Endothelial cell of umbilical vein (primary cell): ENCODE measurements at regions not wholly inside any gene's neighbourhood (a gene's known extent, or its start where the extent isn't known, plus 50 kb on each side); places are given as distances from the start of the nearest gene placed in this dataset.

Source experiments
- BruUV-seq: library from RNA; stranded (reverse); fragments of 400-500 nt; replicated peaks from 2 replicates; lab custom pipeline; 2021; lab: Mats Ljungman, UMichigan
- CTCF ChIA-PET: fragments of 300-600, 350-600 bp; sonication (Branson Sonifier 250); formaldehyde crosslinking; loops from one replicate; lab custom pipeline; 2021; ENCODE audit warnings: antibody characterized with exemption, inconsistent platforms; lab: Charles Lee
- POLR2A ChIA-PET: fragments of 300-600, 350-600 bp; sonication (Branson Sonifier 250); formaldehyde crosslinking; loops from one replicate; lab custom pipeline; 2021; ENCODE audit warnings: antibody characterized with exemption, inconsistent platforms; lab: Charles Lee
- DNase-seq: peaks from one replicate; pipeline ENCODE4 v3.0.0-alpha.2; 2011; ENCODE audit warnings: low read depth, low spot score
- FAIRE-seq: peaks from 2 replicates; lab custom pipeline; 2011; peaks lifted over from hg19 to GRCh38; lab: Jason Lieb, UNC
- H2AFZ ChIP-seq: 2 replicates; pipeline ENCODE4 v1.6.0; 2012; ENCODE audit warnings: low read depth, low read length, control low read depth, inconsistent platforms
- H3K27ac ChIP-seq: 2 replicates; pipeline ENCODE4 v1.5.1; 2011; ENCODE audit warnings: low read depth, mild to moderate bottlenecking, control low read depth, low read length, moderate library complexity; ENCODE audit not compliant: insufficient read depth
- H3K27me3 ChIP-seq, 2 experiments: 2 replicates each; pipeline versions ENCODE4 v1.6.0 to v1.6.1; 2011; ENCODE audit warnings: low read length in 2 of 2, mixed read lengths in 1 of 2; ENCODE audit not compliant: control insufficient read depth in 2 of 2, insufficient read depth in 2 of 2
- H3K36me3 ChIP-seq, 2 experiments: 2 replicates in 1 of 2; 3 replicates in 1 of 2; pipeline ENCODE4 v1.5.1; 2011; ENCODE audit warnings: low read length in 2 of 2, mild to moderate bottlenecking in 1 of 2, moderate library complexity in 1 of 2; ENCODE audit not compliant: control insufficient read depth in 2 of 2, insufficient read depth in 2 of 2; ENCODE audit errors: extremely low read depth in 1 of 2
- H3K4me1 ChIP-seq: 3 replicates; pipeline ENCODE4 v1.5.1; 2011; ENCODE audit warnings: mild to moderate bottlenecking, low read length; ENCODE audit not compliant: control insufficient read depth, insufficient read depth; ENCODE audit errors: extremely low read depth
- H3K4me2 ChIP-seq: 2 replicates; pipeline ENCODE4 v1.6.1; 2011; ENCODE audit warnings: low read length, control low read depth, mixed read lengths; ENCODE audit not compliant: insufficient read depth
- H3K4me3 ChIP-seq, 3 experiments: fragments of 200-600 bp in 1 of 3; sonication (generic), shearing (Covaris generic) in 1 of 3; replicated peaks in 1 of 3; 2 replicates each; pipeline ENCODE4 v1.5.1; 2011 to 2016; ENCODE audit warnings: control low read depth in 3 of 3, low read length in 3 of 3, mild to moderate bottlenecking in 2 of 3, inconsistent platforms in 1 of 3, low read depth in 1 of 3, moderate library complexity in 1 of 3; ENCODE audit not compliant: insufficient read depth in 1 of 3
- H3K79me2 ChIP-seq: 2 replicates; pipeline ENCODE4 v1.6.0; 2012; ENCODE audit warnings: low read length, inconsistent platforms; ENCODE audit not compliant: control insufficient read depth, insufficient read depth
- H3K9ac ChIP-seq: replicated peaks from 2 replicates; pipeline ENCODE3; 2011; ENCODE audit warnings: low read length, control low read depth; ENCODE audit not compliant: insufficient read depth; ENCODE audit errors: extremely low read depth
- H3K9me1 ChIP-seq: replicated peaks from 3 replicates; pipeline ENCODE4 v1.6.0; 2011; ENCODE audit warnings: mild to moderate bottlenecking, low read length; ENCODE audit not compliant: control insufficient read depth, insufficient read depth; ENCODE audit errors: extremely low read depth
- H3K9me3 ChIP-seq: replicated peaks from 2 replicates; pipeline ENCODE4 v1.5.1; 2012; ENCODE audit warnings: low read length, inconsistent platforms; ENCODE audit not compliant: control insufficient read depth, insufficient read depth
- H4K20me1 ChIP-seq: replicated peaks from 2 replicates; pipeline ENCODE3; 2011; ENCODE audit warnings: mild to moderate bottlenecking, low read length; ENCODE audit not compliant: control insufficient read depth, insufficient read depth; ENCODE audit errors: extremely low read depth
- CTCF ChIP-seq, 2 donors: IDR thresholded peaks; 1 replicate in 1 of 2; 2 replicates in 1 of 2; pipeline ENCODE4 v1.5.1; 2011; ENCODE audit warnings: low read length in 2 of 2, mild to moderate bottlenecking in 2 of 2, moderate library complexity in 2 of 2, control low read depth in 1 of 2, inconsistent platforms in 1 of 2, low read depth in 1 of 2; ENCODE audit not compliant: insufficient read depth in 1 of 2; ENCODE audit errors: extremely low read depth in 1 of 2
- EZH2 ChIP-seq: IDR thresholded peaks from 2 replicates; pipeline ENCODE4 v1.6.1; 2012; ENCODE audit warnings: borderline replicate concordance, low read depth, mild to moderate bottlenecking, moderate library complexity, low read length, inconsistent platforms; ENCODE audit not compliant: severe bottlenecking
- FOS ChIP-seq: IDR thresholded peaks from 2 replicates; pipeline ENCODE4 v1.6.1; 2011; ENCODE audit warnings: mild to moderate bottlenecking, low read length, moderate library complexity, borderline replicate concordance; ENCODE audit not compliant: insufficient read depth
- GATA2 ChIP-seq: IDR thresholded peaks from 2 replicates; pipeline ENCODE4 v1.7.0; 2011; ENCODE audit warnings: low read depth, mild to moderate bottlenecking, moderate library complexity, mixed read lengths, low read length; ENCODE audit not compliant: insufficient read length, insufficient read depth
- JUN ChIP-seq: IDR thresholded peaks from 2 replicates; pipeline ENCODE4 v1.6.1; 2011; ENCODE audit warnings: borderline replicate concordance, low read depth; ENCODE audit not compliant: insufficient read length, insufficient read depth
- MAX ChIP-seq: IDR thresholded peaks from 2 replicates; pipeline ENCODE4 v1.6.1; 2011; ENCODE audit not compliant: insufficient read depth, insufficient read length
- MYC ChIP-seq: IDR thresholded peaks from one replicate; pipeline ENCODE4 v1.6.1; 2011; ENCODE audit warnings: mild to moderate bottlenecking, low read depth, low read length
- POLR2A ChIP-seq: IDR thresholded peaks from 2 replicates; pipeline ENCODE4 v1.6.1; 2012; ENCODE audit warnings: low read depth, mild to moderate bottlenecking, control low read depth, low read length
- POLR2AphosphoS5 ChIP-seq: IDR thresholded peaks from 2 replicates; pipeline ENCODE4 v1.6.1; 2012; ENCODE audit warnings: low read depth, mild to moderate bottlenecking, control low read depth, low read length, moderate library complexity; ENCODE audit not compliant: insufficient read depth
- dilution Hi-C: fragments of 300-500 bp; cut with MboI; formaldehyde crosslinking; loops from one replicate; pipeline ENCODE4 v1.15.0; 2019; ENCODE audit warnings: low sequenced_read_pairs; ENCODE audit not compliant: extremely low pct_ligation_motif_present
- intact Hi-C: fragments of 100-400 bp; cut with micrococcal nuclease; formaldehyde crosslinking; loops from one replicate; pipeline ENCODE4 v1.10.0; 2022

GRCh38 chr1:200353232-200353631 lies 56.6 kb downstream of the ZNF281 start:
- dilution Hi-C loops = no loop called here
- H3K79me2 ChIP-seq = no peaks in the 10 kb centered on the region

More at GRCh38 chr1:200353232-200353631, 56.6 kb downstream of the ZNF281 start:
- no peaks in the 10 kb centered on the region for H3K36me3 ChIP-seq
- no peak overlapping the region for H3K4me3 ChIP-seq
- no peak for FAIRE-seq
- DNase-seq = no peak
- peaks cover 3% of the 10 kb centered on the region for H3K4me1 ChIP-seq
- no peak overlapping the region for H3K27ac ChIP-seq
- intact Hi-C loops = loop anchor here (2.0 kb wide), 1 partner anchor 20 kb away; no protein-coding TSS in a partner anchor
- TF ChIP-seq POLR2A (no peak), POLR2AphosphoS5 (no peak), JUN (no peak), EZH2 (no peak), CTCF (IDR thresholded peaks at IDR 0.05; ENCODE audit: extremely low read depth in 1 of 2, insufficient read depth in 1 of 2, low read depth in 1 of 2, low read length in 2 of 2) (no peak), FOS (no peak), MAX (no peak), GATA2 (no peak), MYC (no peak)
- no peaks in the 10 kb centered on the region for H4K20me1 ChIP-seq
- no peak overlapping the region for H2AFZ ChIP-seq
- no TSS peak for BruUV-seq
- H3K9me1 ChIP-seq = no peaks in the 10 kb centered on the region
- H3K27me3 ChIP-seq = no peaks in the 10 kb centered on the region
- POLR2A ChIA-PET = no interaction called here
- no peaks in the 10 kb centered on the region for H3K9me3 ChIP-seq
- no peak overlapping the region for H3K9ac ChIP-seq
- H3K4me2 ChIP-seq = no peak overlapping the region
- CTCF ChIA-PET = interaction anchor here (1.0 kb wide), 1 partner anchor 130 kb away, joined by 3 read pairs; no protein-coding TSS in a partner anchor
